ENCODE measurements at regions not wholly inside any gene's neighbourhood (a gene's known extent, or its start where the extent isn't known, plus 50 kb on each side); places are given as distances from the start of the nearest gene placed in this dataset.

- TF ChIP-seq CTCF (conservative IDR thresholded peaks at IDR 0.05; ENCODE audit: low read depth, low read length) (no peak), SMC3 (IDR thresholded peaks at IDR 0.05; ENCODE audit: low read depth, low read length) (no peak), MXI1 (IDR thresholded peaks at IDR 0.05; ENCODE audit: borderline replicate concordance, low read depth, low read length) (no peak), MAFK (IDR thresholded peaks at IDR 0.05; ENCODE audit: low read depth, low read length) (no peak), RAD21 (IDR thresholded peaks at IDR 0.05; ENCODE audit: low read length) (no peak), RFX5 (IDR thresholded peaks at IDR 0.05; ENCODE audit: low read depth, low read length) (no peak), NFE2L2 (IDR thresholded peaks at IDR 0.05; ENCODE audit: low read depth, low read length) (no peak), CEBPB (IDR thresholded peaks at IDR 0.05; ENCODE audit: low read depth, low read length) (no peak), POLR2A (IDR thresholded peaks at IDR 0.05; ENCODE audit: low read depth, low read length) (no peak), MAZ (IDR thresholded peaks at IDR 0.05; ENCODE audit: borderline replicate concordance, low read depth, low read length) (no peak), BHLHE40 (IDR thresholded peaks at IDR 0.05; ENCODE audit: low read depth, low read length) (no peak), CHD1 (IDR thresholded peaks at IDR 0.05; ENCODE audit: low read depth, low read length) (no peak), ELK1 (IDR thresholded peaks at IDR 0.05; ENCODE audit: borderline replicate concordance, low read depth, low read length) (no peak), FOS (IDR thresholded peaks at IDR 0.05; ENCODE audit: low read depth, low read length) (no peak)
- WGBS, 2 experiments (ENCODE audit: extremely low coverage in 2 of 2, insufficient read length in 1 of 2), result 60% methylated on average over 1 of the region's 2 CpGs; no CpG with 5 or more reads in 1 of the 2 experiments
- H3K23ac ChIP-seq (ENCODE audit: low read depth, low read length), result no peak overlapping the region
- no peak overlapping the region for H3K4me2 ChIP-seq (ENCODE audit: low read depth, low read length)
- no peak overlapping the region for H2AFZ ChIP-seq (replicated peaks; ENCODE audit: low read length, poor library complexity)
- H3K4me3 ChIP-seq (ENCODE audit: insufficient read depth, low read depth, low read length), result no peak overlapping the region
- H3K27ac ChIP-seq (ENCODE audit: insufficient read depth, low read length), result no peak overlapping the region
- no peak overlapping the region for H4K5ac ChIP-seq (ENCODE audit: low read depth, low read length)
- H3K79me1 ChIP-seq (ENCODE audit: low read depth in 1 of 2, low read length in 2 of 2), result no peaks in the 10 kb centered on the region
- H4K91ac ChIP-seq (ENCODE audit: insufficient read depth, low read depth, low read length), result no peak overlapping the region
- H3K18ac ChIP-seq (ENCODE audit: low read depth, low read length), result no peak overlapping the region
- no peak overlapping the region for H4K8ac ChIP-seq (ENCODE audit: low read depth in 2 of 2, low read length in 2 of 2)
- H3K9ac ChIP-seq (ENCODE audit: low read depth, low read length), result no peak overlapping the region
- CTCF ChIA-PET, result no interaction called here
- H2BK20ac ChIP-seq (ENCODE audit: low read depth, low read length), result no peak overlapping the region
- POLR2A ChIA-PET (ENCODE audit: unreplicated experiment), result no interaction called here
- no TSS peak for BruUV-seq (replicated peaks)
- peaks cover 9% of the 10 kb centered on the region for H3K27me3 ChIP-seq (ENCODE audit: control insufficient read depth, insufficient read depth, low read length)
- intact Hi-C loops (cut with micrococcal nuclease) (no loop called here), in situ Hi-C loops (cut with MboI; ENCODE audit: low sequenced_read_pairs) (no loop called here), dilution Hi-C loops (cut with HindIII; ENCODE audit: low sequenced_read_pairs, unreplicated experiment) (no loop called here)
- ATAC-seq (ENCODE audit: low read depth), result no peak
- DNase-seq, result no peak
- no peak overlapping the region for H3K56ac ChIP-seq (ENCODE audit: extremely low read depth, insufficient read depth, low read length)
- H3K9me3 ChIP-seq (ENCODE audit: control insufficient read depth, insufficient read depth, low read length), result no peaks in the 10 kb centered on the region
- H2BK15ac ChIP-seq (ENCODE audit: low read depth, low read length), result no peak overlapping the region
- no peaks in the 10 kb centered on the region for H4K20me1 ChIP-seq (ENCODE audit: insufficient read depth, low read length)
- no peaks in the 10 kb centered on the region for H3K4me1 ChIP-seq (ENCODE audit: control insufficient read depth, insufficient read depth, low read length)
- H2AK5ac ChIP-seq (ENCODE audit: low read depth, low read length), result no peak overlapping the region
- H3K36me3 ChIP-seq (ENCODE audit: control insufficient read depth, insufficient read depth, low read length), result no peaks in the 10 kb centered on the region
- H2AK9ac ChIP-seq (replicated peaks; ENCODE audit: low read depth, low read length, poor library complexity), result no peak overlapping the region
- no peaks in the 10 kb centered on the region for H3K9me1 ChIP-seq (ENCODE audit: insufficient read depth, low read length)
- H2BK120ac ChIP-seq (ENCODE audit: low read depth, low read length), result no peak overlapping the region
- H3K4ac ChIP-seq (ENCODE audit: low read depth, low read length), result no peak overlapping the region
- H3K14ac ChIP-seq (replicated peaks; ENCODE audit: low read depth, low read length), result no peak overlapping the region
- H2BK5ac ChIP-seq (ENCODE audit: low read depth, low read length, poor library complexity, severe bottlenecking), result no peak overlapping the region
These were observed 172.6 kb downstream of the FHIP1A start for GRCh38 chr4:151581570-151581969.

All from IMR-90 (cell line).